ENCODE measurements at regions not wholly inside any gene's neighbourhood (a gene's known extent, or its start where the extent isn't known, plus 50 kb on each side); places are given as distances from the start of the nearest gene placed in this dataset.

GRCh38 chr1:79551321-79551720 is 544.8 kb upstream of the ADGRL4 start:
- no peak for TF ChIP-seq ZNF574 (CRISPR knock-in tag; IDR thresholded peaks at IDR 0.05)
- no peak for TF ChIP-seq ZNF225 (CRISPR knock-in tag; IDR thresholded peaks at IDR 0.05)
- no peak for TF ChIP-seq CTCF (CRISPR knock-in tag; IDR thresholded peaks at IDR 0.05)

All from HepG2 (cell line).